Body of pancreas (tissue), 4 donors: ENCODE measurements at regions not wholly inside any gene's neighbourhood (a gene's known extent, or its start where the extent isn't known, plus 50 kb on each side); places are given as distances from the start of the nearest gene placed in this dataset.

Experiments used
- CTCF ChIP-seq, 7 experiments: fragments of 450-650 bp in 4 of 7; fragments of 200-600 bp in 3 of 7; sonication (generic) in 3 of 7; IDR thresholded peaks; one replicate each; pipeline ENCODE4 v1.5.1; 2016 to 2019; ENCODE audit warnings: antibody characterized with exemption in 7 of 7
- POLR2A ChIP-seq, 3 donors: fragments of 450-650 bp; IDR thresholded peaks; one replicate each; pipeline ENCODE4 v1.6.1; 2016; ENCODE audit warnings: antibody characterized with exemption in 3 of 3, mild to moderate bottlenecking in 2 of 3

GRCh38 chr1:82927753-82928152 is 1071.2 kb downstream of the TTLL7 start:
- TF ChIP-seq CTCF (IDR thresholded peaks at IDR 0.05) = no peak
- TF ChIP-seq POLR2A (IDR thresholded peaks at IDR 0.05) = no peak
